Stomach (tissue), 4 donors: ENCODE measurements at regions not wholly inside any gene's neighbourhood (a gene's known extent, or its start where the extent isn't known, plus 50 kb on each side); places are given as distances from the start of the nearest gene placed in this dataset.

ENCODE experiments used
- CTCF ChIP-seq, 7 experiments: fragments of 450-650 bp in 4 of 7; fragments of 200-600 bp in 3 of 7; sonication (generic) in 3 of 7; IDR thresholded peaks; one replicate each; pipeline ENCODE4 v1.5.1; 2016 to 2019; ENCODE audit warnings: antibody characterized with exemption in 7 of 7, control low read depth in 2 of 7, mild to moderate bottlenecking in 1 of 7
- EP300 ChIP-seq: sonication (generic); formaldehyde crosslinking; IDR thresholded peaks from one replicate; pipeline ENCODE4 v1.6.1; 2017; ENCODE audit warnings: antibody characterized with exemption
- POLR2A ChIP-seq, 4 donors: fragments of 450-650 bp; IDR thresholded peaks; one replicate each; pipeline ENCODE4 v1.6.1; 2016; ENCODE audit warnings: antibody characterized with exemption in 4 of 4, control low read depth in 2 of 4, mild to moderate bottlenecking in 1 of 4, moderate library complexity in 1 of 4
- POLR2AphosphoS5 ChIP-seq, 3 donors: sonication (generic); formaldehyde crosslinking; IDR thresholded peaks; one replicate each; pipeline ENCODE4 v1.6.1; 2016; ENCODE audit warnings: antibody characterized with exemption in 3 of 3

GRCh38 chr2:59756150-59756549 is 797.3 kb downstream of the BCL11A start:
- no peak for TF ChIP-seq POLR2AphosphoS5 (IDR thresholded peaks at IDR 0.05)
- TF ChIP-seq POLR2A (IDR thresholded peaks at IDR 0.05) = no peak
- TF ChIP-seq CTCF (IDR thresholded peaks at IDR 0.05) = no peak
- TF ChIP-seq EP300 = no peak
